Liver (tissue), 8 donors: ENCODE measurements at regions not wholly inside any gene's neighbourhood (a gene's known extent, or its start where the extent isn't known, plus 50 kb on each side); places are given as distances from the start of the nearest gene placed in this dataset.

Experiments
- DNase-seq: peaks from one replicate; pipeline ENCODE4 v3.0.0-alpha.2; 2017; ENCODE audit warnings: low spot score
- H3K27ac ChIP-seq, 2 donors: one replicate each; pipeline ENCODE4 v1.7.0; 2013; ENCODE audit warnings: inconsistent platforms in 2 of 2, low read length in 2 of 2, control low read depth in 1 of 2, low read depth in 1 of 2, mild to moderate bottlenecking in 1 of 2
- H3K27me3 ChIP-seq, 4 donors: one replicate each; pipeline versions ENCODE4 v1.6.1 to v1.7.0; 2013; ENCODE audit warnings: low read length in 3 of 4, inconsistent platforms in 1 of 4, mild to moderate bottlenecking in 1 of 4, moderate library complexity in 1 of 4; ENCODE audit not compliant: control insufficient read depth in 4 of 4, insufficient read depth in 4 of 4
- H3K36me3 ChIP-seq, 4 donors: one replicate each; pipeline versions ENCODE4 v1.6.1 to v1.7.0; 2013; ENCODE audit warnings: low read length in 3 of 4, mild to moderate bottlenecking in 3 of 4, low read depth in 1 of 4, moderate library complexity in 1 of 4; ENCODE audit not compliant: control insufficient read depth in 4 of 4, insufficient read depth in 3 of 4
- H3K4me1 ChIP-seq, 4 donors: one replicate each; pipeline versions ENCODE4 v1.6.1 to v1.7.0; 2013; ENCODE audit warnings: low read length in 3 of 4, mild to moderate bottlenecking in 3 of 4, moderate library complexity in 1 of 4; ENCODE audit not compliant: control insufficient read depth in 4 of 4, insufficient read depth in 4 of 4
- H3K4me3 ChIP-seq, 3 donors: one replicate each; pipeline versions ENCODE4 v1.6.1 to v1.7.0; 2013; ENCODE audit warnings: low read length in 3 of 3, control low read depth in 1 of 3, low read depth in 1 of 3, mild to moderate bottlenecking in 1 of 3
- H3K9ac ChIP-seq, 2 donors: one replicate each; pipeline ENCODE4 v1.7.0; 2013; ENCODE audit warnings: low read length in 2 of 2, mild to moderate bottlenecking in 2 of 2, moderate library complexity in 2 of 2, control low read depth in 1 of 2, low read depth in 1 of 2
- H3K9me3 ChIP-seq, 4 donors: one replicate each; pipeline versions ENCODE4 v1.6.1 to v1.7.0; 2013; ENCODE audit warnings: low read length in 3 of 4; ENCODE audit not compliant: control insufficient read depth in 4 of 4
- EGR1 ChIP-seq, 2 donors: IDR thresholded peaks; 2 replicates each; pipeline ENCODE4 v1.6.1; 2016 to 2018; ENCODE audit warnings: antibody characterized with exemption in 2 of 2, low read depth in 2 of 2
- FOXA1 ChIP-seq: IDR thresholded peaks from 2 replicates; pipeline ENCODE4 v1.6.1; 2016; ENCODE audit warnings: antibody characterized with exemption
- FOXA2 ChIP-seq: IDR thresholded peaks from 2 replicates; pipeline ENCODE4 v1.6.1; 2016; ENCODE audit warnings: antibody characterized with exemption
- GABPA ChIP-seq, 2 donors: IDR thresholded peaks in 1 of 2; conservative IDR thresholded peaks in 1 of 2; 2 replicates each; pipeline ENCODE4 v1.6.1; 2016; ENCODE audit warnings: antibody characterized with exemption in 2 of 2, mild to moderate bottlenecking in 1 of 2, moderate library complexity in 1 of 2
- HNF4A ChIP-seq, 2 donors: conservative IDR thresholded peaks; 2 replicates each; pipeline ENCODE4 v1.6.1; 2016; ENCODE audit warnings: antibody characterized with exemption in 2 of 2, mild to moderate bottlenecking in 2 of 2
- HNF4G ChIP-seq: IDR thresholded peaks from 2 replicates; pipeline ENCODE4 v1.6.1; 2016; ENCODE audit warnings: antibody characterized with exemption
- JUND ChIP-seq, 2 donors: IDR thresholded peaks; 2 replicates each; pipeline ENCODE4 v1.6.1; 2016; ENCODE audit warnings: antibody characterized with exemption in 2 of 2
- NR2F2 ChIP-seq: IDR thresholded peaks from 2 replicates; pipeline ENCODE4 v1.6.1; 2016; ENCODE audit warnings: antibody characterized with exemption
- RAD21 ChIP-seq, 2 donors: IDR thresholded peaks; 2 replicates each; pipeline ENCODE4 v1.6.1; 2016; ENCODE audit warnings: antibody characterized with exemption in 2 of 2, mild to moderate bottlenecking in 2 of 2
- RXRA ChIP-seq, 2 donors: IDR thresholded peaks; 2 replicates each; pipeline ENCODE4 v1.6.1; 2017 to 2018; ENCODE audit warnings: antibody characterized with exemption in 2 of 2, mild to moderate bottlenecking in 1 of 2
- SP1 ChIP-seq: IDR thresholded peaks from 2 replicates; pipeline ENCODE4 v1.6.1; 2018; ENCODE audit warnings: antibody characterized with exemption, mild to moderate bottlenecking
- TAF1 ChIP-seq: conservative IDR thresholded peaks from 2 replicates; pipeline ENCODE4 v1.6.1; 2016; ENCODE audit warnings: antibody characterized with exemption, mild to moderate bottlenecking
- YY1 ChIP-seq: IDR thresholded peaks from 2 replicates; pipeline ENCODE4 v1.6.1; 2016; ENCODE audit warnings: antibody characterized with exemption, mild to moderate bottlenecking
- WGBS: extraction: QIAGEN DNeasy Blood & Tissue Kit; methylation state at CpG from one replicate; pipeline ENCODE4 v1.1.7; 2013; 5-methylcytosine and 5-hydroxymethylcytosine counted together
- TF ChIP-seq, protein P1 (sequence below): IDR thresholded peaks from 2 replicates; pipeline ENCODE4 v1.6.1; 2016; ENCODE audit warnings: antibody characterized with exemption
- TF ChIP-seq, protein P2 (sequence below): fragments of 150-350 bp; IDR thresholded peaks from 2 replicates; pipeline ENCODE4 v1.5.1; 2017; ENCODE audit warnings: improper control_type of control experiment, low read depth, low read length; ENCODE audit not compliant: missing input control
- TF ChIP-seq, protein P3 (sequence below): IDR thresholded peaks from 2 replicates; pipeline ENCODE4 v1.6.1; 2016; ENCODE audit warnings: antibody characterized with exemption
- TF ChIP-seq, protein P4 (sequence below): IDR thresholded peaks from 2 replicates; pipeline ENCODE4 v1.6.1; 2016; ENCODE audit warnings: antibody characterized with exemption, mild to moderate bottlenecking
- TF ChIP-seq, protein P5 (sequence below): IDR thresholded peaks from 2 replicates; pipeline ENCODE4 v1.6.1; 2016; ENCODE audit warnings: antibody characterized with exemption
- donor health status: healthy.
- donor health status: healthy.
- donor health status: healthy.
- donor health status: healthy.
- donor health status: healthy.

DNA sequence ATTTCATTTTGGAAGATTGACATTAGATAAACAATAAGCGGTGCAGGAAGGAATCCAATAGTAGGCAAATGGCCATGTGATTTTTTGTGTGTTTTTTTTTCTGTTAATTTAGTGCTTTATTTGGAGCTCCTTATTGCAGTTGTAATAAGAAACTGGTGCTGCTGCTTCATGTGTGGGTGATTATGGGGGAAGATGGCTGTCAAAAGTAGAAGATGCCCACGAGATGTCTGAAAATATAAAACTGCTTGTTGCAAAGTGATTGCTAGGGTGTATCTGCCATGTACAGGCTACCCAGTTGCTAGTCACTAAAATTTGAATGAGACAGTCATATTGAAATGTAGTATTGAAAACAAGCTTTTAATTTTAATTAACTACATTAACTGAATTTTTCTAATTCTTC, 216.7 kb upstream of the FTMT start:
- 76% methylated on average over 2 of the region's 2 CpGs for WGBS
- Histone ChIP-seq H3K4me3 (no peak overlapping the region), H3K27me3 (no peaks in the 10 kb centered on the region), H3K27ac (no peak overlapping the region), H3K36me3 (no peaks in the 10 kb centered on the region), H3K9me3 (no peaks in the 10 kb centered on the region), H3K4me1 (no peaks in the 10 kb centered on the region), H3K9ac (no peak overlapping the region)
- no peak for DNase-seq
- TF ChIP-seq, protein P1, sequence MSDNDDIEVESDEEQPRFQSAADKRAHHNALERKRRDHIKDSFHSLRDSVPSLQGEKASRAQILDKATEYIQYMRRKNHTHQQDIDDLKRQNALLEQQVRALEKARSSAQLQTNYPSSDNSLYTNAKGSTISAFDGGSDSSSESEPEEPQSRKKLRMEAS: no peak
- TF ChIP-seq, protein P2, sequence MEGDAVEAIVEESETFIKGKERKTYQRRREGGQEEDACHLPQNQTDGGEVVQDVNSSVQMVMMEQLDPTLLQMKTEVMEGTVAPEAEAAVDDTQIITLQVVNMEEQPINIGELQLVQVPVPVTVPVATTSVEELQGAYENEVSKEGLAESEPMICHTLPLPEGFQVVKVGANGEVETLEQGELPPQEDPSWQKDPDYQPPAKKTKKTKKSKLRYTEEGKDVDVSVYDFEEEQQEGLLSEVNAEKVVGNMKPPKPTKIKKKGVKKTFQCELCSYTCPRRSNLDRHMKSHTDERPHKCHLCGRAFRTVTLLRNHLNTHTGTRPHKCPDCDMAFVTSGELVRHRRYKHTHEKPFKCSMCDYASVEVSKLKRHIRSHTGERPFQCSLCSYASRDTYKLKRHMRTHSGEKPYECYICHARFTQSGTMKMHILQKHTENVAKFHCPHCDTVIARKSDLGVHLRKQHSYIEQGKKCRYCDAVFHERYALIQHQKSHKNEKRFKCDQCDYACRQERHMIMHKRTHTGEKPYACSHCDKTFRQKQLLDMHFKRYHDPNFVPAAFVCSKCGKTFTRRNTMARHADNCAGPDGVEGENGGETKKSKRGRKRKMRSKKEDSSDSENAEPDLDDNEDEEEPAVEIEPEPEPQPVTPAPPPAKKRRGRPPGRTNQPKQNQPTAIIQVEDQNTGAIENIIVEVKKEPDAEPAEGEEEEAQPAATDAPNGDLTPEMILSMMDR: no peak
- no peak for TF ChIP-seq TAF1

DNA sequence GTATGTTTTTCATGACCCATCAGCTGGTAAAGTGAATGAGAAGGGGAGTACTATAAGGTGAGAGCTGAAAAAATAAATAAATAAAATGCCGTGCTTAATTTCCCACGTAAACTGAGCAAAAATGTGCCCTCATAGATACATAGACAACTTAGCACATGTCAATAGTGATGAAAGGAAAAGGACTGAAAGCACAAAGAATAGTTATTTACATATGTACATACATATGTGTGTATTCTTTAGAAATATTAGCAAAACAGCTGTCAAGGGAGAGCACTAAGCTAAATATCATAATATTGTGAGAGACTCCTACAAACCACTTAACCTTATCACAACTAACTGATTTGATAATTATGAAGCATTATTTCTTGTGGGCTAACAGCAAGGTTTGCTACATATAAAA, 213.6 kb upstream of the FTMT start:
- 77% methylated on average over 2 of the region's 2 CpGs for WGBS
- H3K27me3 ChIP-seq: no peaks in the 10 kb centered on the region
- DNase-seq: no peak
- no peak for TF ChIP-seq TAF1
- no peak for TF ChIP-seq JUND (IDR thresholded peaks at IDR 0.05)
- no peak for TF ChIP-seq NR2F2
- no peak for TF ChIP-seq FOXA1
- no peak for TF ChIP-seq HNF4A (conservative IDR thresholded peaks at IDR 0.05)
- TF ChIP-seq, protein P1: no peak
- no peak for TF ChIP-seq YY1
- TF ChIP-seq, protein P2: no peak
- no peak for TF ChIP-seq RAD21 (IDR thresholded peaks at IDR 0.05)
- TF ChIP-seq FOXA2: no peak
- TF ChIP-seq, protein P3, sequence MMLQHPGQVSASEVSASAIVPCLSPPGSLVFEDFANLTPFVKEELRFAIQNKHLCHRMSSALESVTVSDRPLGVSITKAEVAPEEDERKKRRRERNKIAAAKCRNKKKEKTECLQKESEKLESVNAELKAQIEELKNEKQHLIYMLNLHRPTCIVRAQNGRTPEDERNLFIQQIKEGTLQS: no peak
- TF ChIP-seq, protein P4, sequence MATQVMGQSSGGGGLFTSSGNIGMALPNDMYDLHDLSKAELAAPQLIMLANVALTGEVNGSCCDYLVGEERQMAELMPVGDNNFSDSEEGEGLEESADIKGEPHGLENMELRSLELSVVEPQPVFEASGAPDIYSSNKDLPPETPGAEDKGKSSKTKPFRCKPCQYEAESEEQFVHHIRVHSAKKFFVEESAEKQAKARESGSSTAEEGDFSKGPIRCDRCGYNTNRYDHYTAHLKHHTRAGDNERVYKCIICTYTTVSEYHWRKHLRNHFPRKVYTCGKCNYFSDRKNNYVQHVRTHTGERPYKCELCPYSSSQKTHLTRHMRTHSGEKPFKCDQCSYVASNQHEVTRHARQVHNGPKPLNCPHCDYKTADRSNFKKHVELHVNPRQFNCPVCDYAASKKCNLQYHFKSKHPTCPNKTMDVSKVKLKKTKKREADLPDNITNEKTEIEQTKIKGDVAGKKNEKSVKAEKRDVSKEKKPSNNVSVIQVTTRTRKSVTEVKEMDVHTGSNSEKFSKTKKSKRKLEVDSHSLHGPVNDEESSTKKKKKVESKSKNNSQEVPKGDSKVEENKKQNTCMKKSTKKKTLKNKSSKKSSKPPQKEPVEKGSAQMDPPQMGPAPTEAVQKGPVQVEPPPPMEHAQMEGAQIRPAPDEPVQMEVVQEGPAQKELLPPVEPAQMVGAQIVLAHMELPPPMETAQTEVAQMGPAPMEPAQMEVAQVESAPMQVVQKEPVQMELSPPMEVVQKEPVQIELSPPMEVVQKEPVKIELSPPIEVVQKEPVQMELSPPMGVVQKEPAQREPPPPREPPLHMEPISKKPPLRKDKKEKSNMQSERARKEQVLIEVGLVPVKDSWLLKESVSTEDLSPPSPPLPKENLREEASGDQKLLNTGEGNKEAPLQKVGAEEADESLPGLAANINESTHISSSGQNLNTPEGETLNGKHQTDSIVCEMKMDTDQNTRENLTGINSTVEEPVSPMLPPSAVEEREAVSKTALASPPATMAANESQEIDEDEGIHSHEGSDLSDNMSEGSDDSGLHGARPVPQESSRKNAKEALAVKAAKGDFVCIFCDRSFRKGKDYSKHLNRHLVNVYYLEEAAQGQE: no peak
- TF ChIP-seq RXRA (IDR thresholded peaks at IDR 0.05): no peak
- TF ChIP-seq, protein P5, sequence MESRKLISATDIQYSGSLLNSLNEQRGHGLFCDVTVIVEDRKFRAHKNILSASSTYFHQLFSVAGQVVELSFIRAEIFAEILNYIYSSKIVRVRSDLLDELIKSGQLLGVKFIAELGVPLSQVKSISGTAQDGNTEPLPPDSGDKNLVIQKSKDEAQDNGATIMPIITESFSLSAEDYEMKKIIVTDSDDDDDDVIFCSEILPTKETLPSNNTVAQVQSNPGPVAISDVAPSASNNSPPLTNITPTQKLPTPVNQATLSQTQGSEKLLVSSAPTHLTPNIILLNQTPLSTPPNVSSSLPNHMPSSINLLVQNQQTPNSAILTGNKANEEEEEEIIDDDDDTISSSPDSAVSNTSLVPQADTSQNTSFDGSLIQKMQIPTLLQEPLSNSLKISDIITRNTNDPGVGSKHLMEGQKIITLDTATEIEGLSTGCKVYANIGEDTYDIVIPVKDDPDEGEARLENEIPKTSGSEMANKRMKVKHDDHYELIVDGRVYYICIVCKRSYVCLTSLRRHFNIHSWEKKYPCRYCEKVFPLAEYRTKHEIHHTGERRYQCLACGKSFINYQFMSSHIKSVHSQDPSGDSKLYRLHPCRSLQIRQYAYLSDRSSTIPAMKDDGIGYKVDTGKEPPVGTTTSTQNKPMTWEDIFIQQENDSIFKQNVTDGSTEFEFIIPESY: no peak
- no peak for TF ChIP-seq HNF4G
- TF ChIP-seq SP1: no peak
- no peak for TF ChIP-seq EGR1 (IDR thresholded peaks at IDR 0.05; ENCODE audit: low read depth in 2 of 2)
- no peak for TF ChIP-seq GABPA (IDR thresholded peaks at IDR 0.05 in 1 of 2, conservative IDR thresholded peaks at IDR 0.05 in 1 of 2)
- no peak overlapping the region for H3K9ac ChIP-seq
- H3K9me3 ChIP-seq: no peaks in the 10 kb centered on the region
- no peaks in the 10 kb centered on the region for H3K36me3 ChIP-seq
- H3K27ac ChIP-seq: no peak overlapping the region
- H3K4me3 ChIP-seq: no peak overlapping the region
- no peaks in the 10 kb centered on the region for H3K4me1 ChIP-seq
